IMR-90 (cell line): ENCODE measurements at regions not wholly inside any gene's neighbourhood (a gene's known extent, or its start where the extent isn't known, plus 50 kb on each side); places are given as distances from the start of the nearest gene placed in this dataset.

Experiments used
- ATAC-seq: fragments of 200-7000 bp; cut with Tn5 transposase; 2 replicates; pipeline ENCODE4 v1.9.1; 2020; ENCODE audit warnings: low read depth, mild to moderate bottlenecking, moderate library complexity
- BruUV-seq: library from RNA; stranded (reverse); fragments of 400-500 nt; replicated peaks from 2 replicates; lab custom pipeline; 2021; lab: Mats Ljungman, UMichigan
- CTCF ChIA-PET: fragments of 300-600 bp; formaldehyde crosslinking; extraction: SDS; loops from one replicate; lab custom pipeline; 2021; ENCODE audit warnings: antibody characterized with exemption; lab: Yijun Ruan, JAX
- POLR2A ChIA-PET: fragments of 300-600 bp; sonication (Branson Sonifier 250); formaldehyde crosslinking; loops from one replicate; lab custom pipeline; 2022; ENCODE audit warnings: antibody characterized with exemption; ENCODE audit not compliant: unreplicated experiment; lab: Charles Lee
- DNase-seq: peaks from one replicate; pipeline ENCODE4 v3.0.0; 2013
- H2AFZ ChIP-seq: replicated peaks from 2 replicates; pipeline ENCODE3; 2013; ENCODE audit warnings: low read length, mild to moderate bottlenecking; ENCODE audit not compliant: poor library complexity
- H2AK5ac ChIP-seq: 2 replicates; pipeline ENCODE4 v1.6.1; 2013; ENCODE audit warnings: low read depth, low read length, inconsistent platforms
- H2AK9ac ChIP-seq: replicated peaks from 2 replicates; pipeline ENCODE3; 2013; ENCODE audit warnings: mild to moderate bottlenecking, low read depth, low read length, moderate library complexity; ENCODE audit not compliant: poor library complexity
- H2BK120ac ChIP-seq: 2 replicates; pipeline ENCODE4 v1.6.1; 2013; ENCODE audit warnings: low read depth, low read length, inconsistent platforms
- H2BK15ac ChIP-seq: 3 replicates; pipeline ENCODE4 v1.6.1; 2013; ENCODE audit warnings: low read depth, low read length, inconsistent platforms
- H2BK20ac ChIP-seq: 2 replicates; pipeline ENCODE4 v1.6.1; 2013; ENCODE audit warnings: low read depth, mild to moderate bottlenecking, inconsistent platforms, low read length, moderate library complexity
- H2BK5ac ChIP-seq: 2 replicates; pipeline ENCODE4 v1.6.1; 2013; ENCODE audit warnings: mild to moderate bottlenecking, low read depth, low read length, inconsistent platforms; ENCODE audit not compliant: poor library complexity, severe bottlenecking
- H3K14ac ChIP-seq: replicated peaks from 2 replicates; pipeline ENCODE4 v1.6.1; 2013; ENCODE audit warnings: low read depth, low read length, inconsistent platforms
- H3K18ac ChIP-seq: 2 replicates; pipeline ENCODE4 v1.6.1; 2013; ENCODE audit warnings: low read depth, low read length, control low read depth
- H3K23ac ChIP-seq: 2 replicates; pipeline ENCODE4 v1.6.1; 2013; ENCODE audit warnings: low read depth, low read length, inconsistent platforms
- H3K27ac ChIP-seq: 2 replicates; pipeline ENCODE4 v1.5.1; 2013; ENCODE audit warnings: mild to moderate bottlenecking, control low read depth, low read length; ENCODE audit not compliant: insufficient read depth
- H3K27me3 ChIP-seq: 2 replicates; pipeline ENCODE4 v1.6.1; 2013; ENCODE audit warnings: low read length; ENCODE audit not compliant: control insufficient read depth, insufficient read depth
- H3K36me3 ChIP-seq: 2 replicates; pipeline ENCODE4 v1.6.1; 2013; ENCODE audit warnings: low read length, mixed read lengths; ENCODE audit not compliant: control insufficient read depth, insufficient read depth
- H3K4ac ChIP-seq: 2 replicates; pipeline ENCODE4 v1.6.1; 2013; ENCODE audit warnings: low read depth, low read length, inconsistent platforms
- H3K4me1 ChIP-seq: 2 replicates; pipeline ENCODE4 v1.6.1; 2013; ENCODE audit warnings: low read length, mixed read lengths; ENCODE audit not compliant: control insufficient read depth, insufficient read depth
- H3K4me2 ChIP-seq: 2 replicates; pipeline ENCODE4 v1.6.1; 2013; ENCODE audit warnings: low read depth, mild to moderate bottlenecking, control low read depth, low read length, moderate library complexity
- H3K4me3 ChIP-seq: 2 replicates; pipeline ENCODE4 v1.5.1; 2013; ENCODE audit warnings: low read depth, mild to moderate bottlenecking, control low read depth, low read length, moderate library complexity; ENCODE audit not compliant: insufficient read depth
- H3K56ac ChIP-seq: 2 replicates; pipeline ENCODE4 v1.6.1; 2013; ENCODE audit warnings: low read length, inconsistent platforms; ENCODE audit not compliant: insufficient read depth; ENCODE audit errors: extremely low read depth
- H3K79me1 ChIP-seq, 2 experiments: 2 replicates each; pipeline ENCODE4 v1.6.1; 2013; ENCODE audit warnings: low read length in 2 of 2, inconsistent platforms in 1 of 2, low read depth in 1 of 2
- H3K9ac ChIP-seq: 2 replicates; pipeline ENCODE4 v1.6.1; 2013; ENCODE audit warnings: low read depth, low read length, control low read depth
- H3K9me1 ChIP-seq: 2 replicates; pipeline ENCODE4 v1.6.1; 2013; ENCODE audit warnings: low read length, inconsistent platforms; ENCODE audit not compliant: insufficient read depth
- H3K9me3 ChIP-seq: 2 replicates; pipeline ENCODE4 v1.6.1; 2013; ENCODE audit warnings: low read length; ENCODE audit not compliant: control insufficient read depth, insufficient read depth
- H4K20me1 ChIP-seq: 2 replicates; pipeline ENCODE4 v1.6.1; 2013; ENCODE audit warnings: low read length, inconsistent platforms; ENCODE audit not compliant: insufficient read depth
- H4K5ac ChIP-seq: 2 replicates; pipeline ENCODE4 v1.6.1; 2013; ENCODE audit warnings: mild to moderate bottlenecking, low read depth, low read length, control low read depth
- H4K8ac ChIP-seq, 2 experiments: 2 replicates each; pipeline ENCODE4 v1.6.1; 2013; ENCODE audit warnings: low read depth in 2 of 2, low read length in 2 of 2, control low read depth in 1 of 2, inconsistent platforms in 1 of 2
- H4K91ac ChIP-seq: 2 replicates; pipeline ENCODE4 v1.6.1; 2013; ENCODE audit warnings: low read depth, low read length, inconsistent platforms; ENCODE audit not compliant: insufficient read depth
- USF2 ChIP-seq: fragments of 150-350 bp; IDR thresholded peaks from 2 replicates; pipeline ENCODE4 v1.6.1; 2017; ENCODE audit warnings: mild to moderate bottlenecking, antibody characterized with exemption, low read length, low read depth
- WGBS, 2 experiments: methylation state at CpG; one replicate each; pipeline versions ENCODE4 v1.1.5 to v1.1.7; 2013; ENCODE audit warnings: missing lambda C conversion rate in 2 of 2; ENCODE audit not compliant: insufficient read length in 1 of 2; ENCODE audit errors: extremely low coverage in 2 of 2; 5-methylcytosine and 5-hydroxymethylcytosine counted together
- dilution Hi-C: fragments of 300-500 bp; cut with HindIII; formaldehyde crosslinking; loops from one replicate; pipeline ENCODE4 v1.14.3; 2018; ENCODE audit warnings: low sequenced_read_pairs; ENCODE audit not compliant: unreplicated experiment
- in situ Hi-C: fragments of 300-500 bp; cut with MboI; formaldehyde crosslinking; loops from 3 replicates; pipeline ENCODE4 v1.14.3; 2019; ENCODE audit warnings: low sequenced_read_pairs, inconsistent platforms, mixed read lengths
- intact Hi-C: fragments of 100-400 bp; cut with micrococcal nuclease; formaldehyde crosslinking; loops from 2 replicates; pipeline ENCODE4 v1.10.0; 2022

- Histone ChIP-seq H3K56ac (no peak overlapping the region), H2BK5ac (no peak overlapping the region), H3K27ac (no peak overlapping the region), H3K4me3 (no peak overlapping the region), H3K9ac (no peak overlapping the region), H3K9me1 (no peaks in the 10 kb centered on the region), H4K20me1 (no peaks in the 10 kb centered on the region; the same call in 1 of the 2 replicates), H3K23ac (no peak overlapping the region), H2AK5ac (no peak overlapping the region), H3K14ac (no peak overlapping the region), H2AK9ac (no peak overlapping the region), H2AFZ (no peak overlapping the region), H3K36me3 (no peaks in the 10 kb centered on the region), H2BK15ac (no peak overlapping the region), H3K4me2 (no peak overlapping the region), H3K79me1 (no peaks in the 10 kb centered on the region), H4K91ac (no peak overlapping the region), H3K9me3 (no peaks in the 10 kb centered on the region), H2BK20ac (no peak overlapping the region), H3K18ac (no peak overlapping the region), H4K5ac (no peak overlapping the region), H3K4ac (no peak overlapping the region), H3K27me3 (no peaks in the 10 kb centered on the region), H4K8ac (no peak overlapping the region), H2BK120ac (no peak overlapping the region), H3K4me1 (no peaks in the 10 kb centered on the region)
- BruUV-seq = no TSS peak
- TF ChIP-seq USF2 = no peak
- no peak for DNase-seq
- intact Hi-C loops = no loop called here
- ATAC-seq = no peak
- dilution Hi-C loops = no loop called here
- POLR2A ChIA-PET = no interaction called here
- no CpG with 5 or more reads among the region's 5 CpGs for WGBS, 2 experiments
- CTCF ChIA-PET = interaction anchor here (0.6 kb wide), 1 partner anchor 21 kb away, joined by 4 read pairs; no protein-coding TSS in a partner anchor
- in situ Hi-C loops = no loop called here
These were observed 132.3 kb downstream of the TMEM132E start for GRCh38 chr17:34711646-34712045.
